HG03439 (cell line): ENCODE measurements at regions not wholly inside any gene's neighbourhood (a gene's known extent, or its start where the extent isn't known, plus 50 kb on each side); places are given as distances from the start of the nearest gene placed in this dataset.
A peak's percentile ranks its signal among the peaks of the same experiment; 100 is the strongest.

ENCODE experiments used
- ATAC-seq: cut with Tn5 transposase; IDR thresholded peaks from one replicate; pipeline ENCODE4 v1.9.1; 2021; ENCODE audit warnings: mild to moderate bottlenecking, moderate library complexity; ENCODE audit not compliant: unreplicated experiment

- no peak for ATAC-seq
Measured at GRCh38 chr2:76464310-76464709, 753.6 kb upstream of the GCFC2 start.

DNA sequence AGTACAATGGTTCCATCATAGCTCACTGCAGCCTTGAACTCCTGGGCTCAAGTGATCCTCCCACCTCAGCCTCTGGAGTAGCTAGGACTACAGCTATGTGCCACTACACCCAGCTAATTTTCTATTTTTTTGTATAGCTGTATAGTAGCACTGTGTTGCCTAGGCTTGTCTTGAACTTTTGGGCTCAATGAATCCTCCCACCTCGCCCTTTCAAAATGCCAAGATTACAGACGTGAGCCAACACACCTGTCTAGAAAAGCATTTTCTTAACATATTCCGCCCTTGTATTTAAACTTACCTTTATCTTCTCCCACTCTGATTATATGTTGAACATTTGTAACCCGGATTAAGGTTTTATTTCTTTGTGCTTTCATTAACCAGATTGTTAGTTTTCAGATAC lies 750.7 kb upstream of the GCFC2 start:
- no peak for ATAC-seq

DNA sequence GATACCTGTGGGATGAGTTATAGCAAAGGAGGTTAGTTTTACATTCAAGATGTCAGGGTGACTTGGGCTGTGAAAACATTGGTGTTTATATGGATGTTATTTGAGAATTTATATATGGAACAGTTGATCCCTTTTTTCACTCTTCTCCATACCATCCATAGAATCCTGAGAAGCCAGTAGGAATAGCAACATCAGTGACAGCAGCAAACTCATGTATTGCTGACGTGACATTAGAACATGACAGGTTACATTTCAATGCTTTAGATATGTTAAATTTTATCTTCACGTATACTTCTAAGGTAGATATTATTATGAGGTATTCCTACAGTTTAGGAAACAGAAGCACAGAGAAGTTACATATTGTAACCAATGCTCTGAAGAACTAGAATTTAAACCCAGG lies 745.2 kb upstream of the GCFC2 start:
- no peak for ATAC-seq

DNA sequence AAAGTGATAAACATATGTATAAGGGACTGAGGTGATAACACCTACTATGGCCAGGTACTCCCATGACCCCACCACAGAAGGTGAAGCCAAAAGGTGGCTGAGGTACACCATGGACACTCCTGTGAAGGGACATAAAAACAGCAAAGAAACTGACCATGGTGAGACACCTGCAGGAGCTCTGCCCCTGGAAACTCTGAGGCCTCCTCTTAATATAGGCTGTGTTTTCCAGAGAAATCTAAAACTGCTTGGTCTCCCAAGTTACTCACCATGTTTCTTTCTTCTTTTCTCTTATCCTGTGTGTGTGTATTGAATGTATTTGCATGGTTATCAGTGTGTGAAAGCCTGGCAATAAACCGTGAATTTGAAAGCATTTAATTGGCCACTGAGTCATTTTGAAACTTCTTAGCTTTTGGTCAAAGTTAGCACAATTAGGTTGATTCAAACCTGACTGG lies 739.3 kb upstream of the GCFC2 start:
- ATAC-seq = peak; percentile 91

DNA sequence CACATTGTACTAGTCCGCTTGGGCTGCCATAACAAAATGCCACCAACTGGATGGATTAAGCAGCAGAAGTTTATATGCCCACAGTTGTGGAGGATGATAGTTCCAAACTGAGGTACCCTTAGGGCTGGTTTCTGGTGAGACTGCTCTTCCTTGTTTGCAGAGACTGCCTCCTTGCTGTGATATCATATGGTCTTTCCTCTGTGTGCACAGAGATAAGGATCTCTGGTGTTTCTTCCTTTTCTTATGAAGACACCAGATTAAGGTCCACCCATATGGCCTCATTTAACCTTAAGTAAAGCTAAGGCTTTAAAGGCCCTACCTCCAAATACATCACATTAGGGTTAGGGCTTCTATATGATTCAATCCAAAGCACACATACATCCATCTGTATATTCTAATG lies 738.2 kb upstream of the GCFC2 start:
- ATAC-seq = no peak

DNA sequence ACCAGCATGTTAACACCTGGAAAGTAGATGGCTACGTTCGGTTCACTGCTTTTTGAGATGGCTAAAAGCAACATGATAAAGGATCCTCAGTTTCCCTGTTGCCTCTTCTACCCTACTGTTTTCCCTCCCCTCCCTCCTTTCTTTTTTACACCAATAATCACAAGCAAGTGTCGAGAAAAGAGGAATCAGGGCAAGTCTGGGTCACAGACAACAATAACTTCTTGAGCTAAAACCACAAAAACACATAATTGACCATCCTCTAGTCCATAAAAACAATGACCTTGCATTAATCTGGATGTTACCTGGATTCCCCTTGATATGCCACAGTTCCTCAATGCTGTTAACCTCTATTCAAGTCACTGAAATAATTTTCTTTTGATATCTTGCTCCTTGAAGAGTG lies 736.6 kb upstream of the GCFC2 start:
- ATAC-seq = no peak

GRCh38 chr2:76446872-76447271 lies 736.2 kb upstream of the GCFC2 start:
- ATAC-seq = no peak

DNA sequence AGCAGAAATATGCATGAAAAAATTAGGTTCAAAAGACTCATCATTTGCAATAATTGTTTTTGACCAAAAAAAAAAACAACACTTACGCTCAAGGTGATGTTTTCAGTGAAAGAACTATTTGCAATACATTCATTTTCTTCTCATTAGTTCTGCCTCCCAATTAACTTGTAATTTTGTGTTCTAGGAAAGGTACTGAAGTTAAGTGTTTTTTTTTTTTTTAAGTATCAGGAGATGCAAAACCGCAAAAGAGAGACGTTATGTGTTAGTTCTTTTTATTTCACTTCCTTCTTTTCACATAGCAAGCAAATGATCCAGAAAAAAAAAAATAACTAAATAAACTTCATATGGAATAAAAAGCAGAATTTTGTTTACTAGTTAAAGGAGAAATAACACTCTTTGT lies 735.2 kb upstream of the GCFC2 start:
- ATAC-seq = no peak

GRCh38 chr2:76444732-76445131 lies 734.0 kb upstream of the GCFC2 start:
- no peak for ATAC-seq

DNA sequence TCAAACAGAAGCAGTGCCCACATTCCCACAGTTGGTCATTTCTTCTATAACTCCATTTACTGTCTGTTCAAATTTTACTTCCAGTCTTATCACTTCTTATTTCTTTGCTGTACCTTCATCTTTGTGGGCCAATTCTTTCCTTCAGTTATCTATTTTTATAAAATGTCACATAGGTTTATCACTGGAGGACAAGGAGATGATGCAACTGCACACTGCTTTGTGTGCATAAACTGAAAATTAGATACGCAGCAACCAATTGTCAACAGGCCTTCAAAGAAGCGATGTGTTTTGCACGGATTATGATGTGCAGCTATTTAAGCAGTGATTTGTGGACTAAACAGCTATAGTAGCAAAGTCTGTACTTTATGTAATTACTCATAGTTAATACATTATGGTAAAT lies 726.8 kb upstream of the GCFC2 start:
- no peak for ATAC-seq

GRCh38 chr2:76429374-76429773 lies 718.7 kb upstream of the GCFC2 start:
- ATAC-seq = no peak

DNA sequence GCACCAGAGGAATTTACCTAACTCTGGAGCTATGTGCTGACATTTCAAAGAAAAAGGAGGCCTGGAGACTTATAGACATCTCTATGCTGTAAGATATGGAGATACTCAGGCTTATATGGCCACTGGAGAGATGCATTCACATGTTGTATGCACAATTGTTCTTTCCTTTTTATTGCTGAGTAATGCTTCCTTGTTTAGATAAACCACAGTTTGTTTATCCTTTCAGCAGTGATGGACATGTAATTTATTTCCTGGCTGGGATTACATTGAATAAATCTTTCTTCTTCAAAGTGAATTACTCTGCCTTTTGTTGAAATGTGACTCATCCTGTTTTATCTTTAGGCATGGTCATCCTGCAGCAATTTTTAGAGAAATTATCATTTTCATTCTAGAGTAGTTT lies 716.7 kb upstream of the GCFC2 start:
- ATAC-seq = no peak

GRCh38 chr2:76415821-76416220 lies 705.1 kb upstream of the GCFC2 start:
- ATAC-seq = peak; percentile 92

DNA sequence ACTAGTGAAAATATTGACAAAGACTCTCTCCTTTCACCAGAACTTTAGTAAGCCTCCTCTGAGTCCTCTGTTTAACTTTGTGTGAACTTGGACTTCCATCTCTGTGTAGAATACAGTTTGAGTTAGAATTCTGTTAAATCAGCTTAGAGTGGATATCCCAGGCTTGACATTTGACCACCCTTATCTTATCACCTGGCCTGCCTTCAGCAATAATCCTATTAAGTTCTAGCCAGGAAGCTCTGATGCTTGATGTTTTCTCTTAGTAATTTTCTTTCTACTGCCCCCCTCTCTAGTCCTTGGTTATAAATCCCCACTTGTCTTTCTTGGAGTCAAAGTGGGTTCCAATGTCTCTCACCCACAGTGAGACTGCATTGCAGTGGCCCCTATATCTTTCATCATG lies 702.7 kb upstream of the GCFC2 start:
- no peak for ATAC-seq

DNA sequence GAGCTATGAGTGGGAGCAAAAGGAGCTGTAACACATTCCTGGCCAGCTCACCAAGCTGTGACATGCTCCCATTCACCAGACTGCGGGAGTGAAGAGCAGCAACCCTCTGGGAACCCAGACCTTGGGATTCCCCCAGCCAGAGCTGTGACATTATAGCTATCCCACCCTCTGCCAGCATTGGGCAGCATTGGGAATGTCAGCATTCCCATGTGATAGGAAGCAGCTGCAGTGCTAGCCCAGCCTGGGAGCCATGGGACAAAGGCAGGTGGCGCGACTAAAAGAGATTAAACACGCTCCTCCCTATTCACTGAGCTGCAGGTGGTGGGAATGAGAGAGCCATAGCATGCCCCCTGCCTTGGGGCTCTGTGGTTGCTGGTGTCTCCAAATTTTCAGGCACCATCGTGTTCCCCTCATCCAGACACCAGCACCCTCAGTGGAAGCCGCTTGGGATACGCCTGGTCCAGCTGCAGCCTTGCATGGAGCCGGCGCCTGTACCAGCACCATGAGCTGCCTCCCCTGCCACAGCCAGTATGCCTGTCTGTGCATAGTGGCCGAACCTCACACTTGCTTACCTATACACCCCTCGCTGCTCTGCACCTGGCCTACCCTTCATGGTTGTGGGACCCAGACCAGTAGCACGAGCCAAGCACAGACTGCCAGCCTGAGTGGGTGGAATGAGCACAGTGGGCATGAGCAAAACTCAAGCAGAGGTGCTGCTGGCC lies 695.6 kb upstream of the GCFC2 start:
- no peak for ATAC-seq

DNA sequence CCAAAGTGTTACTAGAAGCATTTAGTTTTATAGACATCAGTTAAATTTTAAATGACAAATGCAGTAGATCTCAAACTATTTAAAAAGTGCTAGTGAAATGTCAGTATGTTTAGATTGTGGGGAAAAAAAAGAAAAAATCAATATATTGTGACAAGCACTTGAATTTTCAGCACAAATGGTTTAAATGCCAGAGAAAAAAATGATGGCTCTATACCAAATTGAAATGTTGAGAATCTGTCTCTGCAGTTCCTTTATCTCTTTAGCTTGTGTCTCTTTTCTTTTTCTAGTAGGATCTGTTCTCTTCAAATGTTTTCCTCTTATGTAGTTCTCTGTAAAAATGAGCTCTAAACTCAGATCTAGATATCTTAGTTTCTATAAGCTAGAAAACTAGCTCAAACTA lies 682.6 kb upstream of the GCFC2 start:
- ATAC-seq = no peak

DNA sequence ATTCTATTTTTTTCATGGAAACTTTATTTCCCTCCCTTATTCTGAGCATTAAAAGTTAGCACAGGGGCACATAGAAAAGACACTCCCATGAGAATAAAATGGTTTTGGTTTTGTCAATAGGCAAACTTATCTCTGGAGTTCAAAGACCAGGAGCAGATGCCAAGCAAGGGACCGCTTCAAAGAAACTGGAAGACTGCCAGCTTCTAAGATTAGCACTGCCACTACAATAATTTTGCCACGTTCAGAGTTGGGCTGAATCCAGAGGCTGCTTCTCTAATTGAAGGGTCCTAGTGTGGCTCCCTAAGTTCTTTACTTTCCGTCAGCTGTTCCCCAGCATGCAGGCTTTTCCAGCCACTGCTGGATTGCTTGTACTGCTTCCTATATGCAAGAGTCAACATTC lies 681.0 kb upstream of the GCFC2 start:
- no peak for ATAC-seq

GRCh38 chr2:76387294-76387693 lies 676.6 kb upstream of the GCFC2 start:
- no peak for ATAC-seq

DNA sequence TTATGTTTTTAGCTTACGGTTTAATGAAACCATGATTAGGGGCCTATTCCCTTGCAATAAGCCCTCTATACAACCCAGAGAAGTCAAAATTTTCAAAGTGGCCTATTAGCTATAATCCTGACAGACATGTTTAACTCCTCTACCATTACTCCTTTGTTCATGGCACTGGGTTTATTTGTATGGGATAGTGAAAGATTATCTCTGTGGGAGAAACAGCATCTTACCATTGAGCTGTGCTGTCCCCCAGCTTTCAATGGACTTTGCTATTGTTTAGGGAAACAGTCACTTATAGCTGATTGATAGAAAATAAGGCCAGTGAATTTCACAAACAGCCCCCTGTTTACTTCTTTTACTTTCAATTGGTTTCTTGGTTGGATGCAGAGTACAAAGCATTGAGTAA lies 675.2 kb upstream of the GCFC2 start:
- no peak for ATAC-seq

- ATAC-seq = no peak
Measured at GRCh38 chr2:76381624-76382023, 670.9 kb upstream of the GCFC2 start.

DNA sequence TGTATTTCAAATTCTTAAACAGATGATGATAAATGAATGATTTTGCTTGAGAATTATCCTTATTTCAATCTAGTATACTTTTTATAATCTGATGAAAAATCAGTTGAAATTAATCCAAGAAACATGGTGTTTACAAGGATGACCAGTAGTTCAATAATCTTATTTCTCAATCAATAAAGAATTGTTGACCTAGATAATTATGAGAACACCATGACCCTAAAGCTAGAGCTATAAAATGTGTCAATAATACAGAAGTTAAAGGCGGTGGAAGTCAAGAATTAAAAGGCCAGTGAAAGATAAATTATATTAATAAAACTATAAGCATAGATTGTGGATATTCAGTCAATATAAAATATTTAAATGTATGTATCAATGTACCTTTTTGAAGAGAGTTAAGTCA lies 667.4 kb upstream of the GCFC2 start:
- ATAC-seq = no peak

GRCh38 chr2:76341439-76341838 lies 630.7 kb upstream of the GCFC2 start:
- no peak for ATAC-seq

- no peak for ATAC-seq
Measured at GRCh38 chr2:76332871-76333270, 622.2 kb upstream of the GCFC2 start.
